GM12878 (cell line): ENCODE measurements at regions not wholly inside any gene's neighbourhood (a gene's known extent, or its start where the extent isn't known, plus 50 kb on each side); places are given as distances from the start of the nearest gene placed in this dataset.
"Not testable (repeated sequence)": the region's sequence is repeated elsewhere in the genome, so short reads cannot be mapped to it uniquely, and the experiment has no call there.

Experiments
- ATAC-seq: fragments of 200-7000 bp; cut with Tn5 transposase; 3 replicates; pipeline ENCODE4 v1.9.1; 2020; ENCODE audit warnings: mild to moderate bottlenecking, moderate library complexity
- BruUV-seq: library from RNA; stranded (reverse); fragments of 400-500 nt; replicated peaks from 2 replicates; lab custom pipeline; 2021; lab: Mats Ljungman, UMichigan
- CTCF ChIA-PET: fragments of 300-600 bp; sonication (Branson Sonifier 250); formaldehyde crosslinking; extraction: SDS; loops from one replicate; lab custom pipeline; 2021; ENCODE audit warnings: inconsistent platforms; lab: Yijun Ruan, JAX
- POLR2A ChIA-PET: fragments of 350-600 bp; formaldehyde crosslinking; extraction: SDS; loops from one replicate; lab custom pipeline; 2021; ENCODE audit warnings: inconsistent platforms; lab: Charles Lee
- RAD21 ChIA-PET: fragments of 300-600 bp; sonication (Branson Sonifier 250); formaldehyde crosslinking; loops from one replicate; lab custom pipeline; 2023; ENCODE audit warnings: antibody characterized with exemption; ENCODE audit not compliant: unreplicated experiment; lab: Charles Lee
- SMC1A ChIA-PET: fragments of 300-600 bp; sonication (Branson Sonifier 250); formaldehyde crosslinking; loops from one replicate; lab custom pipeline; 2023; ENCODE audit not compliant: unreplicated experiment, uncharacterized antibody; lab: Charles Lee
- DNase-seq: peaks from one replicate; pipeline ENCODE4 v3.0.0-alpha.2; 2011; ENCODE audit warnings: low read depth, low spot score
- FAIRE-seq: peaks from 3 replicates; lab custom pipeline; 2011; peaks lifted over from hg19 to GRCh38; lab: Jason Lieb, UNC
- H2AFZ ChIP-seq: 2 replicates; pipeline ENCODE4 v1.6.0; 2011; ENCODE audit warnings: low read depth, low read length, control low read depth; ENCODE audit not compliant: control insufficient read depth
- H3K27ac ChIP-seq: 2 replicates; pipeline ENCODE4 v1.5.1; 2011; ENCODE audit warnings: control low read depth; ENCODE audit not compliant: control insufficient read depth, insufficient read depth
- H3K27me3 ChIP-seq, 2 experiments: replicated peaks in 1 of 2; 2 replicates each; pipeline versions ENCODE4 v1.6.0 to v1.6.1; 2011; ENCODE audit warnings: low read length in 1 of 2; ENCODE audit not compliant: control insufficient read depth in 2 of 2, insufficient read depth in 2 of 2
- H3K36me3 ChIP-seq, 2 experiments: 2 replicates each; pipeline ENCODE4 v1.5.1; 2011; ENCODE audit warnings: low read length in 1 of 2; ENCODE audit not compliant: control insufficient read depth in 2 of 2, insufficient read depth in 2 of 2
- H3K4me1 ChIP-seq: 2 replicates; pipeline ENCODE4 v1.6.1; 2011; ENCODE audit warnings: mild to moderate bottlenecking, low read length, moderate library complexity, mixed read lengths; ENCODE audit not compliant: control insufficient read depth, insufficient read depth
- H3K4me2 ChIP-seq: 2 replicates; pipeline ENCODE4 v1.6.0; 2011; ENCODE audit warnings: control low read depth; ENCODE audit not compliant: control insufficient read depth, insufficient read depth
- H3K4me3 ChIP-seq: fragments of 200-600 bp; sonication (generic); 2 replicates; pipeline ENCODE4 v1.5.1; 2016
- H3K79me2 ChIP-seq: 2 replicates; pipeline ENCODE4 v1.6.0; 2011; ENCODE audit warnings: low read length; ENCODE audit not compliant: control insufficient read depth, insufficient read depth
- H3K9ac ChIP-seq: 2 replicates; pipeline ENCODE4 v1.8.0; 2011; ENCODE audit warnings: low read length, control low read depth, mixed read lengths; ENCODE audit not compliant: control insufficient read depth, insufficient read depth
- H3K9me3 ChIP-seq: replicated peaks from 3 replicates; pipeline ENCODE4 v1.5.1; 2011; ENCODE audit warnings: mild to moderate bottlenecking, low read length; ENCODE audit not compliant: control insufficient read depth, insufficient read depth
- H4K20me1 ChIP-seq: 2 replicates; pipeline ENCODE4 v1.6.0; 2011; ENCODE audit not compliant: control insufficient read depth, insufficient read depth
- BACH1 ChIP-seq: fragments of 450-650 bp; IDR thresholded peaks from 2 replicates; pipeline ENCODE4 v1.6.1; 2017; ENCODE audit warnings: mild to moderate bottlenecking, borderline replicate concordance
- CBFB ChIP-seq: IDR thresholded peaks from 2 replicates; pipeline ENCODE4 v1.6.1; 2016; ENCODE audit warnings: antibody characterized with exemption, low read depth
- CREM ChIP-seq: IDR thresholded peaks from 2 replicates; pipeline ENCODE4 v1.6.1; 2014; ENCODE audit warnings: antibody characterized with exemption, low read depth
- HDGF ChIP-seq: fragments of 450-650 bp; IDR thresholded peaks from 2 replicates; pipeline ENCODE4 v1.6.1; 2016; ENCODE audit warnings: antibody characterized with exemption
- IKZF1 ChIP-seq: fragments of 450-650 bp; conservative IDR thresholded peaks from 2 replicates; pipeline ENCODE4 v1.6.1; 2017; ENCODE audit warnings: antibody characterized with exemption, mild to moderate bottlenecking
- JUNB ChIP-seq: IDR thresholded peaks from 2 replicates; pipeline ENCODE4 v1.6.1; 2016; ENCODE audit warnings: antibody characterized with exemption, mild to moderate bottlenecking
- KDM1A ChIP-seq: fragments of 200-600 bp; sonication (generic); IDR thresholded peaks from 2 replicates; pipeline ENCODE4 v1.6.1; 2016; ENCODE audit warnings: borderline replicate concordance
- MEF2B ChIP-seq: fragments of 450-650 bp; IDR thresholded peaks from 2 replicates; pipeline ENCODE4 v1.6.1; 2018; ENCODE audit warnings: mild to moderate bottlenecking, moderate library complexity; ENCODE audit not compliant: partially characterized antibody, poor library complexity, severe bottlenecking
- NR2C2 ChIP-seq: IDR thresholded peaks from 2 replicates; pipeline ENCODE4 v1.6.1; 2011; ENCODE audit warnings: borderline replicate concordance, low read depth; ENCODE audit not compliant: control insufficient read depth, insufficient read length
- PAX8 ChIP-seq: fragments of 450-650 bp; IDR thresholded peaks from 2 replicates; pipeline ENCODE4 v1.6.1; 2017; ENCODE audit warnings: mild to moderate bottlenecking, moderate library complexity
- POLR2A ChIP-seq: IDR thresholded peaks from 2 replicates; pipeline ENCODE4 v1.6.1; 2011; ENCODE audit warnings: low read depth, mild to moderate bottlenecking, low read length
- RAD21 ChIP-seq: IDR thresholded peaks from 2 replicates; pipeline ENCODE4 v1.6.1; 2011; ENCODE audit warnings: mild to moderate bottlenecking, low read depth, low read length, moderate library complexity; ENCODE audit not compliant: insufficient read depth
- SMARCA5 ChIP-seq: fragments of 450-650 bp; IDR thresholded peaks from 2 replicates; pipeline ENCODE4 v1.6.1; 2017; ENCODE audit warnings: mild to moderate bottlenecking
- SP1 ChIP-seq: IDR thresholded peaks from one replicate; pipeline ENCODE4 v1.6.1; 2011; ENCODE audit warnings: low read depth, low read length
- SREBF2 ChIP-seq: IDR thresholded peaks from 2 replicates; pipeline ENCODE4 v1.6.1; 2012; ENCODE audit warnings: mild to moderate bottlenecking, low read length
- YBX1 ChIP-seq: fragments of 450-650 bp; IDR thresholded peaks from 2 replicates; pipeline ENCODE4 v1.6.1; 2016; ENCODE audit warnings: antibody characterized with exemption
- WGBS: methylation state at CpG from one replicate; pipeline ENCODE4 v1.1.6; 2016; ENCODE audit warnings: low lambda C conversion rate; ENCODE audit not compliant: insufficient replicate concordance, insufficient coverage; ENCODE audit errors: missing lambda C conversion rate; 5-methylcytosine and 5-hydroxymethylcytosine counted together
- in situ Hi-C: fragments of 300-500 bp; cut with MboI; formaldehyde crosslinking; loops from 9 replicates; pipeline ENCODE4 v1.14.3; 2018; ENCODE audit warnings: mixed read lengths
- intact Hi-C: fragments of 100-400 bp; cut with micrococcal nuclease; formaldehyde crosslinking; loops from one replicate; pipeline ENCODE4 v1.14.2; 2022; ENCODE audit not compliant: unreplicated experiment
- TF ChIP-seq, protein P1 (sequence below): IDR thresholded peaks from 2 replicates; pipeline ENCODE4 v1.6.1; 2011; ENCODE audit warnings: mild to moderate bottlenecking, low read depth, low read length, moderate library complexity; ENCODE audit not compliant: insufficient replicate concordance
- TF ChIP-seq, protein P2 (sequence below): IDR thresholded peaks from 2 replicates; pipeline ENCODE4 v1.6.1; 2012; ENCODE audit warnings: low read depth, low read length, improper control_type of control experiment
- TF ChIP-seq, protein P3 (sequence below): fragments of 450-650 bp; IDR thresholded peaks from 2 replicates; pipeline ENCODE4 v1.6.1; 2017; ENCODE audit warnings: mild to moderate bottlenecking, moderate library complexity

DNA sequence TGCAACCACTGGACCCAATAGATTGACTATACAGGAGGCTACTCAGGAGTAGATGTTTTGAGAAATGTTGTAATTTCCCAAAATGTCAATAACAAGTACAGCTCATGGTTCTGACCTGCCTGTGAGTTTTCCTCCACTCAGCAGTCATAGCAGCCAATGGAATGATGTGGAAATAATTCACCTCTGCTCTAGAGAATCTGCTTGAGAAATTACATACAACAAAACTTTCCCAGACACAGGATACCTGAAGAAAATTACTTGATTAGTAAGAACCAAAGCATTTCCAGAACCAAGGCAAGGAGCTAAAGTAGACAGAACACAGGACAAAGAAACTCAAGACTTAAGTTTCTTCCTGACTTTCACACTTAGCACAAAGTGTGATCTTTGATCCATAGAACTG lies 218.9 kb upstream of the SETMAR start:
- CTCF ChIA-PET, result interaction anchor here (0.6 to 1.0 kb wide), 2 partner anchors 13 to 978 kb away, joined by 3 read pairs; no protein-coding TSS in a partner anchor
- BruUV-seq, result no TSS peak
- H3K4me2 ChIP-seq, result no peak overlapping the region

DNA sequence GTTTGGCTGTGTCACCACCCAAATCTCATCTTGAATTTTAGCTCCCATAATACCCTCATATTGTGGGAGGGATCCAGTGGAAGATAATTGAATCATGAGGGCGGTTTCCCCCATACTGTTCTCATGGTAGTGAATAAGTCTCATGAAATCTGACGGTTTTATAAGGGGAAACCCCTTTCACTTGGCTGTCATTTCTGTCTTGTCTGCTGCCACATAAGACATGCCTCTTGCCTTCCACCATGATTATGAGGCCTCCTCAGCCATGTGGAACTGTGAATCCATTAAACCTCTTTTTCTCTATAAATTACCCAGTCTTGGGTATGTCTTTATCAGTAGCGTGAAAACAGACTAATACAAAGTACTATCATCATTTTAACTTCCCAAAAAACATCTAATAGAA lies 216.5 kb upstream of the SETMAR start:
- SMC1A ChIA-PET, H3K4me2 ChIP-seq: not testable (repeated sequence)
- WGBS, result 53% methylated on average over 3 of the region's 3 CpGs

More for the DNA sequence above, 218.9 kb upstream of the SETMAR start:
- no peaks in the 10 kb centered on the region for H4K20me1 ChIP-seq
- H3K27me3 ChIP-seq, result no peaks in the 10 kb centered on the region
- no peak for DNase-seq
- ChIA-PET SMC1A (interaction anchor here (0.6 kb wide), 1 partner anchor 13 kb away, joined by 3 read pairs; no protein-coding TSS in a partner anchor), RAD21 (no interaction called here), POLR2A (no interaction called here)
- H3K9me3 ChIP-seq, result no peaks in the 10 kb centered on the region
- intact Hi-C loops, result no loop called here
- no peak overlapping the region for H3K27ac ChIP-seq
- no peaks in the 10 kb centered on the region for H3K79me2 ChIP-seq
- H3K4me3 ChIP-seq, result no peak overlapping the region
- no peak for FAIRE-seq
- in situ Hi-C loops, result no loop called here
- TF ChIP-seq, protein P1, sequence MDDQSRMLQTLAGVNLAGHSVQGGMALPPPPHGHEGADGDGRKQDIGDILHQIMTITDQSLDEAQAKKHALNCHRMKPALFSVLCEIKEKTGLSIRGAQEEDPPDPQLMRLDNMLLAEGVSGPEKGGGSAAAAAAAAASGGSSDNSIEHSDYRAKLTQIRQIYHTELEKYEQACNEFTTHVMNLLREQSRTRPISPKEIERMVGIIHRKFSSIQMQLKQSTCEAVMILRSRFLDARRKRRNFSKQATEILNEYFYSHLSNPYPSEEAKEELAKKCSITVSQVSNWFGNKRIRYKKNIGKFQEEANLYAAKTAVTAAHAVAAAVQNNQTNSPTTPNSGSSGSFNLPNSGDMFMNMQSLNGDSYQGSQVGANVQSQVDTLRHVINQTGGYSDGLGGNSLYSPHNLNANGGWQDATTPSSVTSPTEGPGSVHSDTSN, result no peak
- TF ChIP-seq, protein P2, sequence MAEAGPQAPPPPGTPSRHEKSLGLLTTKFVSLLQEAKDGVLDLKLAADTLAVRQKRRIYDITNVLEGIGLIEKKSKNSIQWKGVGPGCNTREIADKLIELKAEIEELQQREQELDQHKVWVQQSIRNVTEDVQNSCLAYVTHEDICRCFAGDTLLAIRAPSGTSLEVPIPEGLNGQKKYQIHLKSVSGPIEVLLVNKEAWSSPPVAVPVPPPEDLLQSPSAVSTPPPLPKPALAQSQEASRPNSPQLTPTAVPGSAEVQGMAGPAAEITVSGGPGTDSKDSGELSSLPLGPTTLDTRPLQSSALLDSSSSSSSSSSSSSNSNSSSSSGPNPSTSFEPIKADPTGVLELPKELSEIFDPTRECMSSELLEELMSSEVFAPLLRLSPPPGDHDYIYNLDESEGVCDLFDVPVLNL, result no peak
- no peak for TF ChIP-seq YBX1
- no peak for TF ChIP-seq CBFB
- no peak for TF ChIP-seq SMARCA5
- no peak for TF ChIP-seq NR2C2
- TF ChIP-seq MEF2B, result no peak
- TF ChIP-seq IKZF1, result no peak
- TF ChIP-seq RAD21, result no peak
- no peak for TF ChIP-seq SP1
- TF ChIP-seq CREM, result no peak
- TF ChIP-seq BACH1, result no peak
- TF ChIP-seq HDGF, result no peak
- TF ChIP-seq POLR2A, result no peak
- no peak for TF ChIP-seq PAX8
- TF ChIP-seq KDM1A, result no peak
- TF ChIP-seq, protein P3, sequence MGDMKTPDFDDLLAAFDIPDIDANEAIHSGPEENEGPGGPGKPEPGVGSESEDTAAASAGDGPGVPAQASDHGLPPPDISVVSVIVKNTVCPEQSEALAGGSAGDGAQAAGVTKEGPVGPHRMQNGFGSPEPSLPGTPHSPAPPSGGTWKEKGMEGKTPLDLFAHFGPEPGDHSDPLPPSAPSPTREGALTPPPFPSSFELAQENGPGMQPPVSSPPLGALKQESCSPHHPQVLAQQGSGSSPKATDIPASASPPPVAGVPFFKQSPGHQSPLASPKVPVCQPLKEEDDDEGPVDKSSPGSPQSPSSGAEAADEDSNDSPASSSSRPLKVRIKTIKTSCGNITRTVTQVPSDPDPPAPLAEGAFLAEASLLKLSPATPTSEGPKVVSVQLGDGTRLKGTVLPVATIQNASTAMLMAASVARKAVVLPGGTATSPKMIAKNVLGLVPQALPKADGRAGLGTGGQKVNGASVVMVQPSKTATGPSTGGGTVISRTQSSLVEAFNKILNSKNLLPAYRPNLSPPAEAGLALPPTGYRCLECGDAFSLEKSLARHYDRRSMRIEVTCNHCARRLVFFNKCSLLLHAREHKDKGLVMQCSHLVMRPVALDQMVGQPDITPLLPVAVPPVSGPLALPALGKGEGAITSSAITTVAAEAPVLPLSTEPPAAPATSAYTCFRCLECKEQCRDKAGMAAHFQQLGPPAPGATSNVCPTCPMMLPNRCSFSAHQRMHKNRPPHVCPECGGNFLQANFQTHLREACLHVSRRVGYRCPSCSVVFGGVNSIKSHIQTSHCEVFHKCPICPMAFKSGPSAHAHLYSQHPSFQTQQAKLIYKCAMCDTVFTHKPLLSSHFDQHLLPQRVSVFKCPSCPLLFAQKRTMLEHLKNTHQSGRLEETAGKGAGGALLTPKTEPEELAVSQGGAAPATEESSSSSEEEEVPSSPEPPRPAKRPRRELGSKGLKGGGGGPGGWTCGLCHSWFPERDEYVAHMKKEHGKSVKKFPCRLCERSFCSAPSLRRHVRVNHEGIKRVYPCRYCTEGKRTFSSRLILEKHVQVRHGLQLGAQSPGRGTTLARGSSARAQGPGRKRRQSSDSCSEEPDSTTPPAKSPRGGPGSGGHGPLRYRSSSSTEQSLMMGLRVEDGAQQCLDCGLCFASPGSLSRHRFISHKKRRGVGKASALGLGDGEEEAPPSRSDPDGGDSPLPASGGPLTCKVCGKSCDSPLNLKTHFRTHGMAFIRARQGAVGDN, result no peak
- no peak for TF ChIP-seq JUNB
- TF ChIP-seq SREBF2, result no peak
- H3K36me3 ChIP-seq, result no peaks in the 10 kb centered on the region
- H2AFZ ChIP-seq, result no peak overlapping the region
- H3K9ac ChIP-seq, result no peak overlapping the region
- H3K4me1 ChIP-seq, result no peaks in the 10 kb centered on the region
- no peak for ATAC-seq

More for the DNA sequence above, 216.5 kb upstream of the SETMAR start:
- DNase-seq, ATAC-seq, RAD21 ChIA-PET, H3K4me1 ChIP-seq, H3K4me3 ChIP-seq, H3K9ac ChIP-seq, FAIRE-seq, POLR2A ChIA-PET, CTCF ChIA-PET, H3K36me3 ChIP-seq, H3K79me2 ChIP-seq, intact Hi-C loops, BruUV-seq, H4K20me1 ChIP-seq, H2AFZ ChIP-seq, H3K27ac ChIP-seq, in situ Hi-C loops, H3K27me3 ChIP-seq, H3K9me3 ChIP-seq: not testable (repeated sequence)
